Head of caudate nucleus (tissue), 42 donors: ENCODE measurements at regions not wholly inside any gene's neighbourhood (a gene's known extent, or its start where the extent isn't known, plus 50 kb on each side); places are given as distances from the start of the nearest gene placed in this dataset.

ENCODE experiments used
- DNase-seq, 42 donors: peaks; one replicate each; pipeline versions ENCODE4 v3.0.0 to v3.0.0-alpha.2; 2020 to 2021; ENCODE audit warnings: mixed read lengths in 7 of 42
- intact Hi-C: fragments of 100-400 bp; cut with DNase I; formaldehyde crosslinking; loops from one replicate; pipeline ENCODE4 v1.15.0; 2022

- intact Hi-C loops, result no loop called here
These were observed 239.6 kb upstream of the B3GALT2 start for GRCh38 chr1:193426061-193426460.

GRCh38 chr1:193421487-193421886 is 235.1 kb upstream of the B3GALT2 start:
- DNase-seq, result no peak
- intact Hi-C loops, result no loop called here

More at GRCh38 chr1:193426061-193426460, 239.6 kb upstream of the B3GALT2 start:
- no peak for DNase-seq

- intact Hi-C loops, result no loop called here
- no peak for DNase-seq
These were observed 232.9 kb upstream of the B3GALT2 start for GRCh38 chr1:193419295-193419694.

- no peak for DNase-seq
- intact Hi-C loops, result no loop called here
These were observed 232.3 kb upstream of the B3GALT2 start for GRCh38 chr1:193418745-193419058.

GRCh38 chr1:193417945-193418744 is 231.7 kb upstream of the B3GALT2 start:
- DNase-seq, result no peak
- intact Hi-C loops, result no loop called here

- intact Hi-C loops, result no loop called here
- DNase-seq, result no peak
These were observed 231.0 kb upstream of the B3GALT2 start for GRCh38 chr1:193417403-193417802.

- intact Hi-C loops, result no loop called here
- DNase-seq, result no peak
These were observed 230.0 kb upstream of the B3GALT2 start for GRCh38 chr1:193416226-193417024.

- intact Hi-C loops, result no loop called here
These were observed 228.8 kb upstream of the B3GALT2 start for GRCh38 chr1:193415256-193415655.

GRCh38 chr1:193413376-193413775 is 227.0 kb upstream of the B3GALT2 start:
- DNase-seq, result no peak
- intact Hi-C loops, result no loop called here

More at GRCh38 chr1:193415256-193415655, 228.8 kb upstream of the B3GALT2 start:
- DNase-seq, result no peak

GRCh38 chr1:193412748-193413147 is 226.3 kb upstream of the B3GALT2 start:
- DNase-seq, result no peak
- intact Hi-C loops, result no loop called here

- no peak for DNase-seq
- intact Hi-C loops, result no loop called here
These were observed 225.3 kb upstream of the B3GALT2 start for GRCh38 chr1:193411714-193412113.

GRCh38 chr1:193411215-193411614 is 224.8 kb upstream of the B3GALT2 start:
- no peak for DNase-seq
- intact Hi-C loops, result no loop called here

- intact Hi-C loops, result no loop called here
- peak in 2 of 42 donors; percentile 2 to 4 for DNase-seq
These were observed 222.4 kb upstream of the B3GALT2 start for GRCh38 chr1:193408782-193409293.

- intact Hi-C loops, result no loop called here
- peak in 3 of 42 donors; percentile 5 to 41 (median 5) for DNase-seq
These were observed 220.5 kb upstream of the B3GALT2 start for GRCh38 chr1:193406901-193407300.

GRCh38 chr1:193404236-193404635 is 217.8 kb upstream of the B3GALT2 start:
- intact Hi-C loops, result no loop called here
- DNase-seq, result no peak

GRCh38 chr1:193402977-193403376 is 216.6 kb upstream of the B3GALT2 start:
- no peak for DNase-seq
- intact Hi-C loops, result no loop called here

GRCh38 chr1:193402037-193402436 is 215.6 kb upstream of the B3GALT2 start:
- intact Hi-C loops, result no loop called here
- no peak for DNase-seq

GRCh38 chr1:193394336-193394735 is 207.9 kb upstream of the B3GALT2 start:
- intact Hi-C loops, result no loop called here
- DNase-seq, result no peak

- no peak for DNase-seq
- intact Hi-C loops, result no loop called here
These were observed 206.3 kb upstream of the B3GALT2 start for GRCh38 chr1:193392686-193393085.

- intact Hi-C loops, result no loop called here
- no peak for DNase-seq
These were observed 202.3 kb upstream of the B3GALT2 start for GRCh38 chr1:193388683-193389082.
